ENCODE measurements at regions not wholly inside any gene's neighbourhood (a gene's known extent, or its start where the extent isn't known, plus 50 kb on each side); places are given as distances from the start of the nearest gene placed in this dataset.

- TF ChIP-seq ZNF687 (CRISPR knock-in tag; IDR thresholded peaks at IDR 0.05) (no peak), ELF4 (CRISPR knock-in tag; IDR thresholded peaks at IDR 0.05; ENCODE audit: borderline replicate concordance) (no peak)
Observed at GRCh38 chr2:6564326-6564725, 301.4 kb downstream of the CMPK2 start (continued).

GRCh38 chr2:6574121-6574520, 291.6 kb downstream of the CMPK2 start:
- H3K9me3 ChIP-seq (ENCODE audit: low read length) = peaks cover 11% of the 10 kb centered on the region; the same call in 1 of the 2 replicates
- DNase-seq (ENCODE audit: low spot score) = no peak
- H4K20me1 ChIP-seq (ENCODE audit: insufficient read depth, low read length) = no peaks in the 10 kb centered on the region
- ChIA-PET POLR2A (no interaction called here), CTCF (ENCODE audit: low intra/inter-chr PET ratio, low total read pairs) (no interaction called here)
- H3K4me3 ChIP-seq (replicated peaks in 1 of 3; ENCODE audit: insufficient read depth in 1 of 3, low read depth in 2 of 3, low read length in 3 of 3) = no peak overlapping the region
- no peaks in the 10 kb centered on the region for H3K4me1 ChIP-seq (ENCODE audit: insufficient read depth, low read length)
- no peaks in the 10 kb centered on the region for H3K27me3 ChIP-seq (ENCODE audit: control insufficient read depth in 1 of 2, insufficient read depth in 2 of 2, low read length in 2 of 2)
- no peak overlapping the region for H3K4me2 ChIP-seq (ENCODE audit: low read depth, low read length)
- no peaks in the 10 kb centered on the region for H3K79me2 ChIP-seq (ENCODE audit: insufficient read depth, low read length)
- no peak overlapping the region for H2AFZ ChIP-seq (ENCODE audit: low read length)
- 6% methylated on average over 2 of the region's 2 CpGs for WGBS (ENCODE audit: low lambda C conversion rate)
- BruUV-seq (replicated peaks) = no TSS peak
- no peak for ATAC-seq
- TF ChIP-seq PAF1 (CRISPR knock-in tag; IDR thresholded peaks at IDR 0.05) (no peak), NR2F6 (IDR thresholded peaks at IDR 0.05) (no peak), NR2F6 (CRISPR knock-in tag; IDR thresholded peaks at IDR 0.05) (no peak), RBM39 (IDR thresholded peaks at IDR 0.05; ENCODE audit: low read depth, low read length, poor library complexity, severe bottlenecking) (no peak), ZNF263 (CRISPR knock-in tag; IDR thresholded peaks at IDR 0.05) (no peak), ZNF792 (CRISPR knock-in tag; IDR thresholded peaks at IDR 0.05) (no peak), ZNF251 (CRISPR knock-in tag; IDR thresholded peaks at IDR 0.05) (no peak), ZNF33A (CRISPR knock-in tag; IDR thresholded peaks at IDR 0.05; ENCODE audit: borderline replicate concordance) (no peak), GABPA (IDR thresholded peaks at IDR 0.05; ENCODE audit: low read depth, low read length) (no peak), GABPA (CRISPR knock-in tag; IDR thresholded peaks at IDR 0.05; ENCODE audit: low read depth) (no peak), ARNT2 (CRISPR knock-in tag; IDR thresholded peaks at IDR 0.05; ENCODE audit: low read depth) (no peak), ZNF660 (CRISPR knock-in tag; IDR thresholded peaks at IDR 0.05; ENCODE audit: borderline replicate concordance, low read depth) (no peak), MAX (IDR thresholded peaks at IDR 0.05) (no peak)
- no peak overlapping the region for H3K9ac ChIP-seq (ENCODE audit: insufficient read depth, low read depth, low read length)
- in situ Hi-C loops (cut with HindIII; ENCODE audit: extremely low pct_ligation_motif_present, low pct_unique_long_range_greater_than_20kb) (no loop called here), intact Hi-C loops (cut with micrococcal nuclease; ENCODE audit: unreplicated experiment) (no loop called here)
- H3K36me3 ChIP-seq (replicated peaks in 1 of 2; ENCODE audit: control insufficient read depth in 1 of 2, insufficient read depth in 2 of 2, low read length in 2 of 2) = no peaks in the 10 kb centered on the region
- no peak for FAIRE-seq
- no peak overlapping the region for H3K27ac ChIP-seq (ENCODE audit: extremely low read length, insufficient read depth, low read length)

Data from HepG2 (cell line).